ES-I3 (cell line): ENCODE measurements at regions not wholly inside any gene's neighbourhood (a gene's known extent, or its start where the extent isn't known, plus 50 kb on each side); places are given as distances from the start of the nearest gene placed in this dataset.

ENCODE experiments used
- H3K36me3 ChIP-seq: 2 replicates; pipeline ENCODE4 v1.6.1; 2013; ENCODE audit warnings: mild to moderate bottlenecking, low read length, control low read depth, moderate library complexity; ENCODE audit not compliant: insufficient read depth
- H3K4me1 ChIP-seq: 2 replicates; pipeline ENCODE4 v1.6.1; 2013; ENCODE audit warnings: mild to moderate bottlenecking, control low read depth, low read length; ENCODE audit not compliant: insufficient read depth
- H3K9ac ChIP-seq: 2 replicates; pipeline ENCODE4 v1.6.1; 2013; ENCODE audit warnings: low read depth, mild to moderate bottlenecking, low read length, moderate library complexity
- H3K9me3 ChIP-seq: 2 replicates; pipeline ENCODE4 v1.6.1; 2013; ENCODE audit warnings: mild to moderate bottlenecking, low read length, moderate library complexity; ENCODE audit not compliant: control insufficient read depth, insufficient read depth

DNA sequence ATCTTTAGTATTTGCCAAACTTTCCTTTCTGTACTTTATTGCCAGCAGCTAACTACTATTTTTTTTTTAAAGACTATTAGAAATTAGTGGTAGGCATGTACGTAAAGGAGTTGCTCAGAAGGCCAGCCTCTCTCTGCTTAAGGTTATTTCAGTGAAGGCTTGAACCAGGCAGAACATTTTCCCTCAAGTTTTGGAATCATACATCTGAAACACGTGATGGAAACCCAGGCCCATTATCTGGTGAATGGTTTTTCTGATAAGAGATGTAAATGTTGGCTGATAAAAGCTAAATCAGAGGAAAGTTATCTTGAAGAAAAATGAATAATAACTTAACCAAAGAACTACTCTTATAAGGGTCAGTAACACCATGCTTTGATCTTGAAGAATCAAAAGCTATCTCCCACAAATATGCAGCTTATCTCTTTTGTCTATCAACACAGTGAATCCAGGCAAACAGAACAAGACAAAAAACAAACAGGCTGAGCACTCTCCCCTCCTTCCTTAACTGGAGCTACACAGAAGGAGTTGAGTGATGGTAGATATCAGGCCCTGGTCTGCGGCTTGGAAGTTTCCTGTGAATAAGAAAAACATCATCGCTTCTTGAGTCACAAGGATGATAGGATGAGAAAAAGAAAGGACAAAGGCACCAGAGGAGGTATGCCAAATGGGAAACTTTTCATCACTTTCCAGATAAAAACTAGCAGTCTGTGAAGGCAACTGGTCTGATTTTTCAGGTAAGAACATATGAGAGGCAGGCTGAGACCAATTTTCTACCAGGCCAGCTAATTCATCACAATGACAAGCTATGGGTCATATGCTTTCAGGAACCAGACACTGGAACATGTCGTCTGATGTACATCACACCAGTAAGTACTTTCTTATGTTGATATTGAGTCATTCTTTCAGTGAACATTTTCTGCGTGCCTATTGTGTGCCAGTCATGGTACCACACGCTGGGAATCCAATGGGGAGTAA is 88.4 kb upstream of the STK17B start:
- H3K36me3 ChIP-seq: no peaks in the 10 kb centered on the region
- H3K9ac ChIP-seq: no peak overlapping the region
- no peaks in the 10 kb centered on the region for H3K9me3 ChIP-seq
- 0 out of 2 replicates have a peak, but pooled peaks cover under 1% of the 10 kb centered on the region for H3K4me1 ChIP-seq

- H3K9me3 ChIP-seq: no peaks in the 10 kb centered on the region
- 0 out of 2 replicates have a peak, but pooled peaks cover 4% of the 10 kb centered on the region for H3K4me1 ChIP-seq
- no peak overlapping the region for H3K9ac ChIP-seq
- no peaks in the 10 kb centered on the region for H3K36me3 ChIP-seq
These were observed 89.2 kb upstream of the STK17B start for GRCh38 chr2:196260546-196260945.

DNA sequence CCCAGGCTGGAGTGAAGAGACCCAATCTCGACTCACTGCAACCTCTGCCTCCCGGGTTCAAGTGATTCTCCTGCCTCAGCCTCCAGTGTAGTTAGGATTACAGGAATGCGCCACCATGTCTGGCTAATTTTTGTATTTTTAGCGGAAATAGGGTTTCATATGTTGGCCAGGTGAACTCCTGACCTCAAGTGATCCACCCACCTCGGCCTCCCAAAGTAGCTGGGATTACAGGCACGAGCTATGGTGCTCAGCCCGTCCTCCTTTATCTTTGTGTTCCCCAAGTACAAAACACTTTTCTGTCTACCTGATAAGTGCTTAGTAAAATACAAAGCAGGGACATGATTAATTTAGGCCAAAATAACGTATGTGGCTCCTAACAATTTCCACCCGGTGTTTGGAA is 91.2 kb upstream of the STK17B start:
- Histone ChIP-seq H3K9me3 (no peaks in the 10 kb centered on the region), H3K9ac (no peak overlapping the region), H3K36me3 (no peaks in the 10 kb centered on the region), H3K4me1 (0 out of 2 replicates have a peak, but pooled peaks cover 4% of the 10 kb centered on the region)

GRCh38 chr2:196263181-196263747 is 91.9 kb upstream of the STK17B start:
- H3K9ac ChIP-seq: no peak overlapping the region
- no peaks in the 10 kb centered on the region for H3K36me3 ChIP-seq
- H3K9me3 ChIP-seq: no peaks in the 10 kb centered on the region
- peaks cover 6% of the 10 kb centered on the region; the same call in 1 of the 2 replicates for H3K4me1 ChIP-seq

DNA sequence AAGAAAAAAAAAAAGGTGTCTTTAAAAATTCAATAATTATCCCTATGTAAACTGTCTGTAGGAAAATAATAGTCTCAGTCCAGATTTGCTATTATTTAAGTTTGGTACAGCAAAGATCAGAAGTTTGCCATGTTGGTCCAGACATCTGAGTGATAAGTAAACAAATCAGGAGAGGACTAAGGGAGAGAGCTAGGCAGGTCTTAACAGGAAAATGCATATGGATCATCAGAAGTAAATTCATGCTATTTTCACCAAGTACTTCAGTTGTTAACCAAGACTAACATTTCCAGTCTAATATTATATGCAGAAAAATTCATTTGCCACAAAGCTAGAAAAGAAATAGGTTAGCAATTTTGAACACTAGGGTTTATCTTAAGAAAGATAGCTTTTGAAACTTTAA is 95.0 kb upstream of the STK17B start:
- Histone ChIP-seq H3K9ac (no peak overlapping the region), H3K4me1 (peaks cover 13% of the 10 kb centered on the region; the same call in 1 of the 2 replicates), H3K9me3 (no peaks in the 10 kb centered on the region)

GRCh38 chr2:196266855-196267254 is 95.5 kb upstream of the STK17B start:
- Histone ChIP-seq H3K36me3 (no peaks in the 10 kb centered on the region), H3K9me3 (no peaks in the 10 kb centered on the region), H3K9ac (no peak overlapping the region), H3K4me1 (peaks cover 13% of the 10 kb centered on the region; the same call in 1 of the 2 replicates)

More for the DNA sequence above, 95.0 kb upstream of the STK17B start:
- no peaks in the 10 kb centered on the region for H3K36me3 ChIP-seq

- H3K36me3 ChIP-seq: no peaks in the 10 kb centered on the region
- H3K9me3 ChIP-seq: no peaks in the 10 kb centered on the region
- H3K9ac ChIP-seq: no peak overlapping the region
- H3K4me1 ChIP-seq: peaks cover 13% of the 10 kb centered on the region; the same call in 1 of the 2 replicates
These were observed 96.6 kb upstream of the STK17B start for GRCh38 chr2:196268025-196268424.

GRCh38 chr2:196268538-196269338 is 97.4 kb upstream of the STK17B start:
- Histone ChIP-seq H3K9me3 (no peaks in the 10 kb centered on the region), H3K36me3 (no peaks in the 10 kb centered on the region), H3K9ac (no peak overlapping the region), H3K4me1 (peaks cover 13% of the 10 kb centered on the region; the same call in 1 of the 2 replicates)

- no peaks in the 10 kb centered on the region for H3K36me3 ChIP-seq
- H3K9ac ChIP-seq: no peak overlapping the region
- H3K4me1 ChIP-seq: peaks cover 9% of the 10 kb centered on the region; the same call in 1 of the 2 replicates
- H3K9me3 ChIP-seq: no peaks in the 10 kb centered on the region
These were observed 100.4 kb upstream of the STK17B start for GRCh38 chr2:196271795-196272194.

- H3K9ac ChIP-seq: no peak overlapping the region
- no peaks in the 10 kb centered on the region for H3K36me3 ChIP-seq
- no peaks in the 10 kb centered on the region for H3K9me3 ChIP-seq
- H3K4me1 ChIP-seq: no peaks in the 10 kb centered on the region
These were observed 103.0 kb upstream of the STK17B start for GRCh38 chr2:196274387-196274809.

DNA sequence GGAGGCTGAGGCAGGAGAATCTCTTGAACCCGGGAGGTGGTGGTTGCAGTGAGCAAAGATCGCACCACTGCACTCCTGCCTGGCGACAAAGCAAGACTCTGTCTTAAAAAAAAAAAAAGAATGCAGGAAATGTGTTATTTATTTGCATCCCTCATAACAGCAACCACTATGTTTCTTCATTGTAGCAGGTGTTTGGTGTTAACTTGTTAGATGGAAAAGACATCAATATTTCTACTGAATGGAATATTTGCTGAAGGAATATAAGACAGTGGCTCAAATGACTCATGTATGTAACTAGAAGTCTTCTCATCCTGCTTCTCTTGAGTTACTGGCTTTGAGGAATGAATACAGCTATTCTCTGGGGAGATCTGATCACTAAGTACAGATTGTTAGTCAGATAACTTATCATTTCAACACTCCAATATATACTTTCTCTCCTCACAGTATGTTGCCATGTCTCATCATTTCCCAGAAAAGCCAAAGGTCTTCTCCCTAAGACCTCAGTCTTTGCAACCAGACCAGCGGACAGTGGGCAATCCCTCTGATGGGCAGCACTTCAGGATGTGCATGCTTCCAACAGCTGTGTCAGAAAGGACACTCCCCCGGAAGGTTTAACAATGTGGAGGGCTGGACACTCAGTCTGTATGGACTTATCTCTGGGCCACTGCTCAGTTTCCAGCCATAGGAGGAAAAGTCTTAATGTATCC is 104.4 kb upstream of the STK17B start:
- Histone ChIP-seq H3K4me1 (no peaks in the 10 kb centered on the region), H3K9me3 (no peaks in the 10 kb centered on the region), H3K36me3 (no peaks in the 10 kb centered on the region), H3K9ac (no peak overlapping the region)

DNA sequence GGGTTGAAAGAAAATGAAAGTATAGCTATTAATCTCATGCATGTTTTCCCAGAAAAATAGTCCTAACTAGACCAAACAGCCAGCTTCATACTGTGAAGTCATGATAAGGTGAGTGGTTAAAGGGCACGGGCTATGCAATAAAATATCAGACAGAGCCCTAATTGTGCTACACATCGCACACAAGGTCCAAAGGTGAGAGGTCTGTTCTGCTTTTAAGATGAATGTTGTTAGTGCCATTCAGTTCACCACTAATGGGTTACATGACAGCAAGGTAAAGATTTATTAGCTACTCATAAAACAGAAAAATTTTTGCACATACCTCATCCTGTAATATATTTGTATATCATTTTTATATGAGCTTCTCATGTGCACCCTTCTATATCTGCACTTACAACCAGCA is 105.0 kb upstream of the STK17B start:
- Histone ChIP-seq H3K9me3 (no peaks in the 10 kb centered on the region), H3K9ac (no peak overlapping the region)

GRCh38 chr2:196277002-196277401 is 105.6 kb upstream of the STK17B start:
- Histone ChIP-seq H3K9me3 (no peaks in the 10 kb centered on the region), H3K4me1 (no peaks in the 10 kb centered on the region), H3K36me3 (no peaks in the 10 kb centered on the region), H3K9ac (no peak overlapping the region)

More for the DNA sequence above, 105.0 kb upstream of the STK17B start:
- H3K4me1 ChIP-seq: no peaks in the 10 kb centered on the region
- no peaks in the 10 kb centered on the region for H3K36me3 ChIP-seq

DNA sequence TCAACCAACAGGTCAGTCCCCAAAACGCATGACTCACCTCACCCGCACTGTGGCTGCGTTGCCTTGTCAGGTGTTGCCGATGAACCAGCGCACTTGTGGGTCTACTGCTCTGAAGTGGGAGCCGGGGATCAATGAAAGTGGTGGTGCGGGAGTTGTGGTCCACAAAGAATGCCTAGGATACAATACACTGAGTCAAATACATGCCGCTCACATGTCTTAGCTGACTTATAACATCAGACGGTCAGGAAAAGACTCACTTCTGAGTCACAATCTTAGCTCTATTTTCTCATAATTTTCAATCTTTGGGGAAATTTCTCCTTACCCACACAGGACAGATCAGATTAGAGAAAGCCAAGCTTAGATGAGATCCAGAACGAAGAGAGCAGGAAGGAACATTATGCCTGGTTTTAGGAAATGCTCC is 107.1 kb upstream of the STK17B start:
- Histone ChIP-seq H3K36me3 (no peaks in the 10 kb centered on the region), H3K4me1 (no peaks in the 10 kb centered on the region), H3K9ac (no peak overlapping the region), H3K9me3 (no peaks in the 10 kb centered on the region)
